GM23338 (cell line): ENCODE measurements at regions not wholly inside any gene's neighbourhood (a gene's known extent, or its start where the extent isn't known, plus 50 kb on each side); places are given as distances from the start of the nearest gene placed in this dataset.
A peak's percentile ranks its signal among the peaks of the same experiment; 100 is the strongest.

Source experiments
- ATAC-seq: fragments of 200-7000 bp; cut with Tn5 transposase; 3 replicates; pipeline ENCODE4 v1.9.1; 2020
- DNase-seq: peaks from one replicate; pipeline ENCODE4 v3.0.0-alpha.2; 2015; ENCODE audit warnings: low spot score
- H2AFZ ChIP-seq: fragments of 200-600 bp; sonication (generic); 2 replicates; pipeline ENCODE4 v1.8.0; 2016; ENCODE audit warnings: antibody characterized with exemption, mild to moderate bottlenecking, moderate library complexity
- H3F3A ChIP-seq: fragments of 200-600 bp; sonication (generic); replicated peaks from 2 replicates; pipeline ENCODE4 v1.8.0; 2017; ENCODE audit warnings: antibody characterized with exemption, mixed run types, low read depth
- H3K27ac ChIP-seq: fragments of 200-600 bp; sonication (generic); 2 replicates; pipeline ENCODE4 v1.6.1; 2016; ENCODE audit warnings: low read depth
- H3K27me3 ChIP-seq: fragments of 200-600 bp; sonication (generic); 2 replicates; pipeline ENCODE4 v1.8.0; 2016; ENCODE audit warnings: mild to moderate bottlenecking, mixed run types, moderate library complexity; ENCODE audit not compliant: insufficient read depth
- H3K36me3 ChIP-seq: fragments of 200-600 bp; sonication (generic); 2 replicates; pipeline ENCODE4 v1.8.0; 2016; ENCODE audit warnings: mild to moderate bottlenecking; ENCODE audit not compliant: insufficient read depth
- H3K4me1 ChIP-seq: fragments of 200-600 bp; sonication (generic); 2 replicates; pipeline ENCODE4 v1.8.0; 2016; ENCODE audit warnings: mild to moderate bottlenecking, moderate library complexity; ENCODE audit not compliant: insufficient read depth
- H3K4me2 ChIP-seq: fragments of 200-600 bp; sonication (generic); 2 replicates; pipeline ENCODE4 v1.7.1; 2017; ENCODE audit warnings: mixed run types
- H3K4me3 ChIP-seq: fragments of 200-600 bp; sonication (generic); 2 replicates; pipeline ENCODE4 v1.6.1; 2016; ENCODE audit warnings: mixed run types
- H3K79me2 ChIP-seq: fragments of 200-600 bp; sonication (generic); replicated peaks from 2 replicates; pipeline ENCODE4 v1.8.0; 2017; ENCODE audit warnings: mild to moderate bottlenecking; ENCODE audit not compliant: insufficient read depth
- H3K9me2 ChIP-seq: fragments of 200-600 bp; sonication (generic); 2 replicates; pipeline ENCODE4 v1.8.0; 2017; ENCODE audit not compliant: insufficient read depth
- H4K20me1 ChIP-seq: fragments of 200-600 bp; sonication (generic); replicated peaks from 2 replicates; pipeline ENCODE4 v1.8.0; 2017; ENCODE audit warnings: mild to moderate bottlenecking; ENCODE audit not compliant: insufficient read depth
- H3K27ac Mint-ChIP-seq: 2 replicates; pipeline ENCODE4 v1.8.0; 2020; ENCODE audit warnings: inconsistent platforms, mild to moderate bottlenecking, moderate library complexity, mixed read lengths
- H3K27me3 Mint-ChIP-seq: 3 replicates; pipeline ENCODE4 v1.8.0; 2022; ENCODE audit warnings: low read depth, mild to moderate bottlenecking, moderate library complexity, mixed read lengths, inconsistent platforms; ENCODE audit not compliant: insufficient read depth, poor library complexity
- H3K36me3 Mint-ChIP-seq: 3 replicates; pipeline ENCODE4 v1.8.0; 2021; ENCODE audit warnings: low read depth, mild to moderate bottlenecking, inconsistent platforms, moderate library complexity, mixed read lengths
- H3K4me1 Mint-ChIP-seq: 3 replicates; pipeline ENCODE4 v1.8.0; 2020; ENCODE audit warnings: mild to moderate bottlenecking, inconsistent platforms, mixed read lengths
- H3K4me3 Mint-ChIP-seq: 3 replicates; pipeline ENCODE4 v1.8.0; 2021; ENCODE audit warnings: moderate library complexity, mild to moderate bottlenecking, inconsistent platforms, mixed read lengths
- H3K9me3 Mint-ChIP-seq: 3 replicates; pipeline ENCODE4 v1.8.0; 2020; ENCODE audit warnings: moderate library complexity, mild to moderate bottlenecking, inconsistent platforms, mixed read lengths
- CREB1 ChIP-seq: fragments of 250-450 bp; sonication (Bioruptor Pico); IDR thresholded peaks from 2 replicates; pipeline ENCODE4 v1.5.0; 2020; ENCODE audit warnings: low read depth, mild to moderate bottlenecking, moderate library complexity
- EZH2 ChIP-seq: fragments of 200-600 bp; sonication (generic); IDR thresholded peaks from one replicate; pipeline ENCODE4 v1.8.0; 2017; ENCODE audit warnings: antibody characterized with exemption, mild to moderate bottlenecking, low read depth; ENCODE audit not compliant: unreplicated experiment
- EZH2phosphoT487 ChIP-seq: fragments of 200-600 bp; sonication (generic); IDR thresholded peaks from one replicate; pipeline ENCODE4 v1.8.1; 2018; ENCODE audit warnings: antibody characterized with exemption; ENCODE audit not compliant: unreplicated experiment
- JUNB ChIP-seq: IDR thresholded peaks from one replicate; pipeline ENCODE4 v1.6.1; 2016; ENCODE audit warnings: antibody characterized with exemption; ENCODE audit not compliant: unreplicated experiment
- POLR2AphosphoS5 ChIP-seq: IDR thresholded peaks from 2 replicates; pipeline ENCODE4 v1.6.1; 2016; ENCODE audit warnings: antibody characterized with exemption, low read depth
- STAT1 ChIP-seq: IDR thresholded peaks from one replicate; pipeline ENCODE4 v1.6.1; 2016; ENCODE audit warnings: antibody characterized with exemption; ENCODE audit not compliant: unreplicated experiment
- ZNF114 ChIP-seq: fragments of 250-450 bp; sonication (Bioruptor Pico); IDR thresholded peaks from 2 replicates; pipeline ENCODE4 v1.5.0; 2020; ENCODE audit warnings: mild to moderate bottlenecking, moderate library complexity
- ZNF331 ChIP-seq: fragments of 250-450 bp; sonication (Bioruptor Pico); IDR thresholded peaks from 2 replicates; pipeline ENCODE4 v1.5.0; 2020; ENCODE audit warnings: low read depth, mild to moderate bottlenecking, moderate library complexity
- TF ChIP-seq, protein P1 (sequence below): IDR thresholded peaks from 2 replicates; pipeline ENCODE4 v1.6.1; 2016; ENCODE audit warnings: antibody characterized with exemption
- TF ChIP-seq, protein P2 (sequence below), 2 experiments: fragments of 200-600 bp in 1 of 2; sonication (generic) in 1 of 2; conservative IDR thresholded peaks; 2 replicates each; pipeline versions ENCODE4 v1.5.1 to v1.6.1; 2016 to 2017; ENCODE audit warnings: antibody characterized with exemption in 2 of 2, low read depth in 2 of 2, mild to moderate bottlenecking in 2 of 2, moderate library complexity in 1 of 2
- TF ChIP-seq, protein P3 (sequence below): fragments of 250-450 bp; sonication (Bioruptor Pico); IDR thresholded peaks from 2 replicates; pipeline ENCODE4 v1.5.0; 2020; ENCODE audit warnings: mild to moderate bottlenecking, moderate library complexity
- TF ChIP-seq, protein P4 (sequence below): IDR thresholded peaks from one replicate; pipeline ENCODE4 v1.6.1; 2018; ENCODE audit warnings: antibody characterized with exemption; ENCODE audit not compliant: unreplicated experiment

DNA sequence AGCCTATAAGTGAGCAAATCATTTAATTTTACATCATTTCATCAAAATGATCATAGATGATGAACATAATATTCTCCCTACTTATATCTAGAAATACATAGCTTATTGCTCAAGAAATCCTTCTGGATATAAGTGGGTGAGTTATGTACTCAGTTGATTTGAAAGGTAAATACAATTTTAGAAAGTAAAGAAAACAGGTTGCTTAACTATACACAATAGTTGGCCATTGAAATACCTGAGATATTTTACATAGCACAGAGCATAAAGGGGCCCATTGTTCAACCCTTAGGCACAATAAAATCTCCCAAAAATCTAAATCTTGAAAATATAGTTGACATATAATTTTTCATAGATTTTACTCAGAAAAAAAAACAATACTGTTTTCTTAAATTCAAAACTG lies 782.0 kb upstream of the KLHL1 start:
- Histone ChIP-seq H3K4me3 (no peak overlapping the region), H3K27me3 (no peaks in the 10 kb centered on the region), H3F3A (no peaks in the 10 kb centered on the region), H3K4me2 (no peak overlapping the region), H3K27ac (no peak overlapping the region), H3K9me2 (no peaks in the 10 kb centered on the region), H3K4me1 (peaks cover 33% of the 10 kb centered on the region), H3K36me3 (0 out of 2 replicates have a peak, but pooled peaks cover under 1% of the 10 kb centered on the region), H2AFZ (no peak overlapping the region), H3K79me2 (no peaks in the 10 kb centered on the region), H4K20me1 (no peaks in the 10 kb centered on the region)
- no peak for ATAC-seq
- Mint-ChIP-seq H3K36me3 (no peaks in the 10 kb centered on the region; the same call in 2 of the 3 replicates), H3K4me3 (no peak overlapping the region), H3K9me3 (peaks cover 7% of the 10 kb centered on the region; the same call in 2 of the 3 replicates), H3K27ac (no peak overlapping the region), H3K27me3 (no peaks in the 10 kb centered on the region), H3K4me1 (peaks cover 3% of the 10 kb centered on the region; the same call in 2 of the 3 replicates)
- TF ChIP-seq CREB1 (CRISPR knock-in tag) (no peak), STAT1 (no peak), JUNB (no peak), ZNF331 (CRISPR knock-in tag) (no peak), EZH2phosphoT487 (no peak), ZNF114 (CRISPR knock-in tag) (no peak), POLR2AphosphoS5 (no peak), EZH2 (no peak)
- TF ChIP-seq, protein P1, sequence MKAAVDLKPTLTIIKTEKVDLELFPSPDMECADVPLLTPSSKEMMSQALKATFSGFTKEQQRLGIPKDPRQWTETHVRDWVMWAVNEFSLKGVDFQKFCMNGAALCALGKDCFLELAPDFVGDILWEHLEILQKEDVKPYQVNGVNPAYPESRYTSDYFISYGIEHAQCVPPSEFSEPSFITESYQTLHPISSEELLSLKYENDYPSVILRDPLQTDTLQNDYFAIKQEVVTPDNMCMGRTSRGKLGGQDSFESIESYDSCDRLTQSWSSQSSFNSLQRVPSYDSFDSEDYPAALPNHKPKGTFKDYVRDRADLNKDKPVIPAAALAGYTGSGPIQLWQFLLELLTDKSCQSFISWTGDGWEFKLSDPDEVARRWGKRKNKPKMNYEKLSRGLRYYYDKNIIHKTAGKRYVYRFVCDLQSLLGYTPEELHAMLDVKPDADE: no peak
- TF ChIP-seq, protein P2, sequence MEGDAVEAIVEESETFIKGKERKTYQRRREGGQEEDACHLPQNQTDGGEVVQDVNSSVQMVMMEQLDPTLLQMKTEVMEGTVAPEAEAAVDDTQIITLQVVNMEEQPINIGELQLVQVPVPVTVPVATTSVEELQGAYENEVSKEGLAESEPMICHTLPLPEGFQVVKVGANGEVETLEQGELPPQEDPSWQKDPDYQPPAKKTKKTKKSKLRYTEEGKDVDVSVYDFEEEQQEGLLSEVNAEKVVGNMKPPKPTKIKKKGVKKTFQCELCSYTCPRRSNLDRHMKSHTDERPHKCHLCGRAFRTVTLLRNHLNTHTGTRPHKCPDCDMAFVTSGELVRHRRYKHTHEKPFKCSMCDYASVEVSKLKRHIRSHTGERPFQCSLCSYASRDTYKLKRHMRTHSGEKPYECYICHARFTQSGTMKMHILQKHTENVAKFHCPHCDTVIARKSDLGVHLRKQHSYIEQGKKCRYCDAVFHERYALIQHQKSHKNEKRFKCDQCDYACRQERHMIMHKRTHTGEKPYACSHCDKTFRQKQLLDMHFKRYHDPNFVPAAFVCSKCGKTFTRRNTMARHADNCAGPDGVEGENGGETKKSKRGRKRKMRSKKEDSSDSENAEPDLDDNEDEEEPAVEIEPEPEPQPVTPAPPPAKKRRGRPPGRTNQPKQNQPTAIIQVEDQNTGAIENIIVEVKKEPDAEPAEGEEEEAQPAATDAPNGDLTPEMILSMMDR (conservative IDR thresholded peaks at IDR 0.05; ENCODE audit: low read depth in 2 of 2): no peak
- TF ChIP-seq, protein P3, sequence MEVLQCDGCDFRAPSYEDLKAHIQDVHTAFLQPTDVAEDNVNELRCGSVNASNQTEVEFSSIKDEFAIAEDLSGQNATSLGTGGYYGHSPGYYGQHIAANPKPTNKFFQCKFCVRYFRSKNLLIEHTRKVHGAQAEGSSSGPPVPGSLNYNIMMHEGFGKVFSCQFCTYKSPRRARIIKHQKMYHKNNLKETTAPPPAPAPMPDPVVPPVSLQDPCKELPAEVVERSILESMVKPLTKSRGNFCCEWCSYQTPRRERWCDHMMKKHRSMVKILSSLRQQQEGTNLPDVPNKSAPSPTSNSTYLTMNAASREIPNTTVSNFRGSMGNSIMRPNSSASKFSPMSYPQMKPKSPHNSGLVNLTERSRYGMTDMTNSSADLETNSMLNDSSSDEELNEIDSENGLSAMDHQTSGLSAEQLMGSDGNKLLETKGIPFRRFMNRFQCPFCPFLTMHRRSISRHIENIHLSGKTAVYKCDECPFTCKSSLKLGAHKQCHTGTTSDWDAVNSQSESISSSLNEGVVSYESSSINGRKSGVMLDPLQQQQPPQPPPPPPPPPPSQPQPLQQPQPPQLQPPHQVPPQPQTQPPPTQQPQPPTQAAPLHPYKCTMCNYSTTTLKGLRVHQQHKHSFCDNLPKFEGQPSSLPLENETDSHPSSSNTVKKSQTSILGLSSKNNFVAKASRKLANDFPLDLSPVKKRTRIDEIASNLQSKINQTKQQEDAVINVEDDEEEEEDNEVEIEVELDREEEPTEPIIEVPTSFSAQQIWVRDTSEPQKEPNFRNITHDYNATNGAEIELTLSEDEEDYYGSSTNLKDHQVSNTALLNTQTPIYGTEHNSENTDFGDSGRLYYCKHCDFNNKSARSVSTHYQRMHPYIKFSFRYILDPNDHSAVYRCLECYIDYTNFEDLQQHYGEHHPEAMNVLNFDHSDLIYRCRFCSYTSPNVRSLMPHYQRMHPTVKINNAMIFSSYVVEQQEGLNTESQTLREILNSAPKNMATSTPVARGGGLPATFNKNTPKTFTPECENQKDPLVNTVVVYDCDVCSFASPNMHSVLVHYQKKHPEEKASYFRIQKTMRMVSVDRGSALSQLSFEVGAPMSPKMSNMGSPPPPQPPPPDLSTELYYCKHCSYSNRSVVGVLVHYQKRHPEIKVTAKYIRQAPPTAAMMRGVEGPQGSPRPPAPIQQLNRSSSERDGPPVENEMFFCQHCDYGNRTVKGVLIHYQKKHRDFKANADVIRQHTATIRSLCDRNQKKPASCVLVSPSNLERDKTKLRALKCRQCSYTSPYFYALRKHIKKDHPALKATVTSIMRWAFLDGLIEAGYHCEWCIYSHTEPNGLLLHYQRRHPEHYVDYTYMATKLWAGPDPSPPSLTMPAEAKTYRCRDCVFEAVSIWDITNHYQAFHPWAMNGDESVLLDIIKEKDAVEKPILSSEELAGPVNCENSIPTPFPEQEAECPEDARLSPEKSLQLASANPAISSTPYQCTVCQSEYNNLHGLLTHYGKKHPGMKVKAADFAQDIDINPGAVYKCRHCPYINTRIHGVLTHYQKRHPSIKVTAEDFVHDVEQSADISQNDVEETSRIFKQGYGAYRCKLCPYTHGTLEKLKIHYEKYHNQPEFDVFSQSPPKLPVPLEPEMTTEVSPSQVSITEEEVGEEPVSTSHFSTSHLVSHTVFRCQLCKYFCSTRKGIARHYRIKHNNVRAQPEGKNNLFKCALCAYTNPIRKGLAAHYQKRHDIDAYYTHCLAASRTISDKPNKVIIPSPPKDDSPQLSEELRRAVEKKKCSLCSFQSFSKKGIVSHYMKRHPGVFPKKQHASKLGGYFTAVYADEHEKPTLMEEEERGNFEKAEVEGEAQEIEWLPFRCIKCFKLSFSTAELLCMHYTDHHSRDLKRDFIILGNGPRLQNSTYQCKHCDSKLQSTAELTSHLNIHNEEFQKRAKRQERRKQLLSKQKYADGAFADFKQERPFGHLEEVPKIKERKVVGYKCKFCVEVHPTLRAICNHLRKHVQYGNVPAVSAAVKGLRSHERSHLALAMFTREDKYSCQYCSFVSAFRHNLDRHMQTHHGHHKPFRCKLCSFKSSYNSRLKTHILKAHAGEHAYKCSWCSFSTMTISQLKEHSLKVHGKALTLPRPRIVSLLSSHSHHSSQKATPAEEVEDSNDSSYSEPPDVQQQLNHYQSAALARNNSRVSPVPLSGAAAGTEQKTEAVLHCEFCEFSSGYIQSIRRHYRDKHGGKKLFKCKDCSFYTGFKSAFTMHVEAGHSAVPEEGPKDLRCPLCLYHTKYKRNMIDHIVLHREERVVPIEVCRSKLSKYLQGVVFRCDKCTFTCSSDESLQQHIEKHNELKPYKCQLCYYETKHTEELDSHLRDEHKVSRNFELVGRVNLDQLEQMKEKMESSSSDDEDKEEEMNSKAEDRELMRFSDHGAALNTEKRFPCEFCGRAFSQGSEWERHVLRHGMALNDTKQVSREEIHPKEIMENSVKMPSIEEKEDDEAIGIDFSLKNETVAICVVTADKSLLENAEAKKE (CRISPR knock-in tag): no peak
- TF ChIP-seq, protein P4, sequence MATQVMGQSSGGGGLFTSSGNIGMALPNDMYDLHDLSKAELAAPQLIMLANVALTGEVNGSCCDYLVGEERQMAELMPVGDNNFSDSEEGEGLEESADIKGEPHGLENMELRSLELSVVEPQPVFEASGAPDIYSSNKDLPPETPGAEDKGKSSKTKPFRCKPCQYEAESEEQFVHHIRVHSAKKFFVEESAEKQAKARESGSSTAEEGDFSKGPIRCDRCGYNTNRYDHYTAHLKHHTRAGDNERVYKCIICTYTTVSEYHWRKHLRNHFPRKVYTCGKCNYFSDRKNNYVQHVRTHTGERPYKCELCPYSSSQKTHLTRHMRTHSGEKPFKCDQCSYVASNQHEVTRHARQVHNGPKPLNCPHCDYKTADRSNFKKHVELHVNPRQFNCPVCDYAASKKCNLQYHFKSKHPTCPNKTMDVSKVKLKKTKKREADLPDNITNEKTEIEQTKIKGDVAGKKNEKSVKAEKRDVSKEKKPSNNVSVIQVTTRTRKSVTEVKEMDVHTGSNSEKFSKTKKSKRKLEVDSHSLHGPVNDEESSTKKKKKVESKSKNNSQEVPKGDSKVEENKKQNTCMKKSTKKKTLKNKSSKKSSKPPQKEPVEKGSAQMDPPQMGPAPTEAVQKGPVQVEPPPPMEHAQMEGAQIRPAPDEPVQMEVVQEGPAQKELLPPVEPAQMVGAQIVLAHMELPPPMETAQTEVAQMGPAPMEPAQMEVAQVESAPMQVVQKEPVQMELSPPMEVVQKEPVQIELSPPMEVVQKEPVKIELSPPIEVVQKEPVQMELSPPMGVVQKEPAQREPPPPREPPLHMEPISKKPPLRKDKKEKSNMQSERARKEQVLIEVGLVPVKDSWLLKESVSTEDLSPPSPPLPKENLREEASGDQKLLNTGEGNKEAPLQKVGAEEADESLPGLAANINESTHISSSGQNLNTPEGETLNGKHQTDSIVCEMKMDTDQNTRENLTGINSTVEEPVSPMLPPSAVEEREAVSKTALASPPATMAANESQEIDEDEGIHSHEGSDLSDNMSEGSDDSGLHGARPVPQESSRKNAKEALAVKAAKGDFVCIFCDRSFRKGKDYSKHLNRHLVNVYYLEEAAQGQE: no peak
- peak; percentile 7 for DNase-seq
